HG02571 (cell line): ENCODE measurements at regions not wholly inside any gene's neighbourhood (a gene's known extent, or its start where the extent isn't known, plus 50 kb on each side); places are given as distances from the start of the nearest gene placed in this dataset.

Experiments
- ATAC-seq: cut with Tn5 transposase; IDR thresholded peaks from one replicate; pipeline ENCODE4 v1.9.1; 2021; ENCODE audit warnings: mild to moderate bottlenecking, moderate library complexity; ENCODE audit not compliant: unreplicated experiment

DNA sequence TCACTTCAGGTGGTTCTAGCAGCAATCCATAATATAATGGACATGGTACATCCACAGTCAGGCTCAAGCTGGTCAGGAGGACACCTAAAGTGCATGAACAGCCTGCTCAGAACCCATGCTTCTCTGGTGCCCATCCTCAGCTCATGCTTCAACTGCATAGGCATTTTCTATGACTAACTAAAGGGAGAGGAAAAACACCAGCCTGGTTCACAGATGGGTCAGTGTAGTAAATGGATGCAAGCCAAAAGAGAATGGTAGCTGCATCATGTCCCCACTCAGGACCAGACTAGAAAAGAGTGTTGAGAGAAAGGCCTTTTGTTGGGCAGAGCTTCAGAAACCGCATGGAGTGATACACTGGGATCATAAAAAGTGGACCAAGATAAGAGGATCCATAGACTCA, 556.6 kb downstream of the TLE1 start:
- ATAC-seq, result no peak

DNA sequence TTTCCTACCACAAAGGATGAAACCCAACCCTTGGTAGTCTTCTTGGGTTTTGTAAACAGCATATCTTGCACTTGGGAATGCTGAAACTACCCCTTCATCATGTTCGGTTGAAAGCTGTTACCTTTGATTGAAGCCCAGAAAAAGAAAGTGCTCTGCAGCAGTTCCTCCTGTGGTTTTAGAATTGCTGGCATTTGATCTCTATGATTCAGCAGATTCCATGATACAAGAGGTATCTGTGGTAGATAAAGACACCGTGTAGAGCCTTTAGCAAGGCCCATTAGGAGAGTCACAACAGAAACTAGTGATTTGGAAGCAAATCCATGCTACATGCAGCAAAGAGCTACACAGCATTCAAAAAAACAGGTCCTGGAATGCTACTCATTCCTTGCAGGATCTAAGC, 557.0 kb downstream of the TLE1 start:
- no peak for ATAC-seq

- no peak for ATAC-seq
Measured at GRCh38 chr9:81128701-81129100, 560.6 kb downstream of the TLE1 start.

DNA sequence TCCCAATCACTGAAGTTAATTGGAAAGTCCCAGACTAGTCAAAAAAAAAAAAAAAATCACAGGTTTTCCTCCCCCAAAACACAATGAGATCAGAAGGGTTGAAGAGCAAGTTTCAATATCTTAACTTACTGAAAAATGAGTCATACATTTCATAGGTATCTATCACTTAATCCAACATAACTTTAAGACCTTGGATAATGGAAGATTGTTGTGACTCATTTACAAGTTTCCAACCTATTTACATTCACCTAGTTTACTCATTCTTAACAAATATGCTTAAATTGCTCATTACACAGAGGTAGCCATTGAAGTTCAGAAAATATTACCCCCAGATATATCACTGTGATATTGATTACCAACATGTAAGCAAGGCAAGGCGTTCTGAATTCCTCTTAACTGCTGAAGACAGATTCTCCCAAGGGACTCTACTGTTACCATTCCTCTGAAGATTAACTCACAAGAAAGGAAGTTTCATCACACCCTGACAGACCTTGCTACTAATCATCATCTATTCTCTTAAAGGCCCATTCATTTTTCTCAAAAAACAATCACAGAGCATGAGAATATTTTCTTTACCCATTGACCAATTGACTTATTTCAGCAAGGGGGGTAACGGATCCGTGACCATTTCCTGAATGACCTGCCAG, 563.8 kb downstream of the TLE1 start:
- no peak for ATAC-seq

GRCh38 chr9:81123526-81123925, 565.8 kb downstream of the TLE1 start:
- no peak for ATAC-seq

- no peak for ATAC-seq
Measured at GRCh38 chr9:81122749-81123148, 566.6 kb downstream of the TLE1 start.

DNA sequence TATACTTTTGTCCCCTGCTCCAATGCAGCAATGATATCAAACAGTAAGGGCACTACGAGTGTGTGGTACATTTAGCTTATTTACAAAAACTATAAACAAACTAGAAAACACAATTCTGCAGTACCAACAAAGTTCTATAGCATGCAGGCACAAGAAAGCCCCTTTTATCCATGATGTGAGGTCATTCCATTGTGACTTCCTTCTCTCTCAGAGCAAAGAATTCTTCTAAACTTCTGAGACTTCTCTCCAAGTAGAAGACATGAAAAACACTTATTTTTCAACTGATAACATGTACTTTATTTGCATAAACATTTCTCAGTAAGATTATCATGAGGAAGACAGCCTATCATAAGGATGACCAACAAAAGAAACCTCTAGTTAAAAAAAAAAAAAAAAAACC, 569.8 kb downstream of the TLE1 start:
- ATAC-seq, result no peak

- ATAC-seq, result no peak
Measured at GRCh38 chr9:81118416-81118815, 570.9 kb downstream of the TLE1 start.

DNA sequence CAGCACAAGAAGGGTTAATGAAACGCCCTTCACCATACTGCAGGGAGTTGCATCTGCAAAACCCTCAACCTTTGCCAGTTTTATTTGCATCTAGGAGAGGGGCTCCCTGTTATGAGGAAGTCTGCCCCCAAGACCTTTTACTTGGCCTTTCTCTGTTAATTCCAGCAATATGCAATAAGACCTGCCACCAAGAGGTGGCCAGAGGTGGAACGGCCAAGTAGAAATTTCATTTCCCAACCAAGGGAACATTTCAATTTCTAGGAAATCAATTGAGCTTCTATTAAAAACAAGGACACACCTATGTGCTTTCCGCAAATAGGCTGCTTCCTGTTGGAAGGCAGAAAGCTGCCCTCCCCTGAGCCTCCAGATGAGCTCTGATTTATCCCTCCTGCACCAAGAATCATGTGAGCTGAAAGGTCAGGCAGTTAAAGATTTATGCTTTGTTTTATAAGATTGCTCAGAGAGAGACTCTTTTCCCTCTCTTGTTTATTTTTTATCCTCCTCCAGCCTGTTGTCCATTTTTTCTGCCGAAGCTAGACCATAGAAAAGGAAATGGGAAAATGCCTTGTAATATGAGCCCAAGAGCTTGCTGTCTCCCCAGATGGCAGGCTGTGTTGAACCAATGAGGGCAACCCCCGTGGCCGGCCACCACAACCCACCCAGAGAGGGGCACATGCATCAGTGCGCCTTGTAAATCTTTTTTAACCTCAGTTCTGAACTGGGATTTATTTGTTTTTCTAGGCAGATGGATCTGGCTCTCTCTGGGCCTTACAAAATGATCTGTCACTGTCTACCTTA, 572.8 kb downstream of the TLE1 start:
- no peak for ATAC-seq

- ATAC-seq, result no peak
Measured at GRCh38 chr9:81113453-81114124, 575.8 kb downstream of the TLE1 start.

- no peak for ATAC-seq
Measured at GRCh38 chr9:81112627-81113452, 576.5 kb downstream of the TLE1 start.

GRCh38 chr9:81108821-81109220, 580.5 kb downstream of the TLE1 start:
- ATAC-seq, result no peak

DNA sequence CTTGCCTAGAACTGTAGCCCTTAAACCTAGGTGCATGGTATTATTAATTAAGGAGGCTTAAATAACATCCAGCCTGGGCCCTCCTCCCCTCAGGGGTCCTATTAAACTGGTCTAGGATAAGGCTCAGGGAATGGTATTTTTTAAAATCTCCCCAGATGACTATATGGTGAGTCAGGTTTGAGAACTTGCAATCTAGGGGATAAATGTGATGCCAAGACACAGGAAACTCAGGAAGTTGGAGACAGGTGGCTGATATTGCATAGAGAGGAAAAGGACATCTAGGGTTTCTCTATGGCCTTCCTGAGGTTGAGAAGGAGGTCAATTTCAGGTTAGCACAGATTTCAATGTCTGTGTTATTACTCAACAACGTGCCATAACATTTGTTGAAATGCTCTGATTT, 581.0 kb downstream of the TLE1 start:
- ATAC-seq, result no peak

DNA sequence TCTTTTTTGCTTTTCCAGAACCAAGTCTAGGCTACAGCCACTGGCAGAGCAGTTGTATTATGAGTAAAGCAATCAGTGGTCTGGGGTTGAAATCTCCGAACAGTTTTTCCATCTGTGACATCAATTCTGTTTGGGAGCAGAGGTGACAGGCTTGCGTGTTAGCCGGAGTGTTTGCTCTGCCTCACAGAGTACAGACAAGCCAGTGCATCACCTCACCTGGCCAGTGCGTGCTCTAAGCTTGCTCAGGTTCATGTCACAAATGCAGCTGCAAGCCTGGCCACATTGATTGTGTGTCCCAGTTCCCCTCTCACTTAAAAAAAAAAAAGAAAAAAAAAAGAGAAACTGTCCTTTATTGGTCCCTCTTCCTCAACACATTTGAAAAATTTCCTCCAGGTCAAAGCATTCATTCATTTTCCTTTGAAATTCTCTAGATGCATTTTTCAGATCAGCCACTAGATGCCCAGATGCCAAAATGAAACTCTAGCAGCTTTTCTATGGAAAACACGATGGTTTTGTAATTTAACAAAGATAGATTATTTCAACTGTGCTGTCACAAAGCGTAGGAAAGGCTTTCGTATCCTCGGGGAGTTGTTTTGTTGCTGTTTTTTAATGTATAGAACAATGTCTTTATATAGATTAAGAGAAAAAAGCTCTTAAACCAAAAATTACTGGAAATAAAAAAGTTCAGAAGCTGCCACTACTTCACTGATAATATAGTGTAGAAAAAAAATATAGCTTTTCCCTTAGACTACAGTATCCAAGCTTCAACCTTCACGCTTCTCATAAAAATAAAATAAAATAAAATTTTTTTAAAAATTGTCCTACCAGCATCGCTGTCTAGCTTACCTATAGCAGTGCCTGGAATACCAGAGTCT, 585.5 kb downstream of the TLE1 start:
- no peak for ATAC-seq

GRCh38 chr9:81097131-81097847, 592.1 kb downstream of the TLE1 start:
- ATAC-seq, result no peak

GRCh38 chr9:81096625-81097024, 592.7 kb downstream of the TLE1 start:
- ATAC-seq, result no peak

GRCh38 chr9:81092057-81092456, 597.3 kb downstream of the TLE1 start:
- no peak for ATAC-seq

DNA sequence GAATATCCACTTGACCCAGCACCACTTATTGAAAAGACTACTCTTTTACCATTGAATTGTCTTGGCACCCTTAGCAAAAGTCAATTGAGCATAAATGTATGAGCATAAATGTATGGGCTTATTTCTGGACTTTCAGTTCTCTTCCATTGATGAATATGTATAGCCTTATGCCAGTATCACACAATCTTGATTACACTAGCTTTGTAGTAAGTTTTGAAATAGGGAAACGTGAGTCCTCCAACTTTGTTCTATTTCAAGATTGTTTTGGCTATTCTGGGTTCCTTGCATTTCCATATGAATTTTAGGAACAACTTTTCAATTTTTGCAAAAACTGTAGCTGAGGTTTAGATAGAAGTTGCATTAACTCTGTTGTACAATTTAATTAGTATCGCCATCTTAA, 601.0 kb downstream of the TLE1 start:
- ATAC-seq, result no peak

DNA sequence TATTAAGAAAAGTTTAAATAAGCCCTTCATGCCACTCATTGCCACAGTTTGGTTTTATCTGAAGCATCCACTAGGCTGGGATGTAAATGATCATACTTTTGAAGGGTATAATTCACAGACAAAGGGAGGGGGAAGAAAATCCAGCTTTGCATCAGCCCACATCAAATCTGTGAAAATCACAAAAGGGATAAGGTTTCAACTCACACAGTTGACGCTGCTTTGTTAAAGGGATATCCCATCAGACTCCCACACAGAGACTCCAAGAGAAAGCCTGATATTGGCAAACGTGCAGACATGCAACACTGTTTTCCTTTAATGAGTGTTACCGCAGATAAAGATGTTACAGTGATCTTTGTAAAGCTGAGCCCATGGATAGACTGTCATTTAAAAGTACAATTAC, 602.9 kb downstream of the TLE1 start:
- ATAC-seq, result no peak
